Panc1 (cell line): ENCODE measurements at regions not wholly inside any gene's neighbourhood (a gene's known extent, or its start where the extent isn't known, plus 50 kb on each side); places are given as distances from the start of the nearest gene placed in this dataset.

Experiments used
- ATAC-seq: fragments of 200-7000 bp; cut with Tn5 transposase; 2 replicates; pipeline ENCODE4 v1.9.1; 2020; ENCODE audit warnings: mild to moderate bottlenecking, moderate library complexity
- BruUV-seq: library from RNA; stranded (reverse); fragments of 400-500 nt; replicated peaks from 2 replicates; lab custom pipeline; 2021; lab: Mats Ljungman, UMichigan
- CTCF ChIA-PET: fragments of 300-600 bp; sonication (Branson Sonifier 250); formaldehyde crosslinking; loops from one replicate; lab custom pipeline; 2022; ENCODE audit warnings: antibody characterized with exemption; lab: Charles Lee
- POLR2A ChIA-PET: fragments of 300-600 bp; sonication (Branson Sonifier 250); formaldehyde crosslinking; loops from one replicate; lab custom pipeline; 2022; ENCODE audit warnings: antibody characterized with exemption; lab: Charles Lee
- DNase-seq: peaks from one replicate; pipeline ENCODE4 v3.0.0-alpha.2; 2010; ENCODE audit warnings: low read depth, low spot score
- H3K27ac ChIP-seq: 2 replicates; pipeline ENCODE4 v1.5.1; 2011; ENCODE audit warnings: mild to moderate bottlenecking, low read length, inconsistent platforms
- H3K27me3 ChIP-seq: fragments of 200-500 bp; sonication (Bioruptor generic); 2 replicates; pipeline ENCODE4 v1.6.0; 2014; ENCODE audit warnings: low read length, inconsistent platforms; ENCODE audit not compliant: control insufficient read depth, insufficient read depth
- H3K36me3 ChIP-seq: fragments of 200-500 bp; sonication (Bioruptor generic); 2 replicates; pipeline ENCODE4 v1.5.1; 2014; ENCODE audit warnings: inconsistent platforms, mild to moderate bottlenecking, low read length, moderate library complexity; ENCODE audit not compliant: control insufficient read depth, insufficient read depth
- H3K4me1 ChIP-seq: 2 replicates; pipeline ENCODE4 v1.5.1; 2011; ENCODE audit warnings: inconsistent platforms, mild to moderate bottlenecking, low read length, moderate library complexity; ENCODE audit not compliant: control insufficient read depth, insufficient read depth
- H3K4me3 ChIP-seq, 2 experiments: 2 replicates each; pipeline ENCODE4 v1.5.1; 2011 to 2012; ENCODE audit warnings: low read depth in 2 of 2, low read length in 2 of 2, mild to moderate bottlenecking in 2 of 2, inconsistent platforms in 1 of 2, moderate library complexity in 1 of 2
- H3K9me3 ChIP-seq: fragments of 200-500 bp; sonication (Bioruptor generic); 2 replicates; pipeline ENCODE4 v1.5.1; 2014; ENCODE audit warnings: low read depth, mild to moderate bottlenecking, inconsistent platforms, low read length, moderate library complexity; ENCODE audit not compliant: control insufficient read depth, insufficient read depth
- POLR2AphosphoS5 ChIP-seq: IDR thresholded peaks from 2 replicates; pipeline ENCODE4 v1.6.1; 2012; ENCODE audit warnings: mild to moderate bottlenecking, low read depth, low read length, moderate library complexity
- SIN3A ChIP-seq: IDR thresholded peaks from 2 replicates; pipeline ENCODE4 v1.6.1; 2012; ENCODE audit warnings: low read depth, mild to moderate bottlenecking, low read length, moderate library complexity, borderline replicate concordance; ENCODE audit not compliant: insufficient read depth
- TCF7L2 ChIP-seq: IDR thresholded peaks from 2 replicates; pipeline ENCODE4 v1.6.1; 2011; ENCODE audit warnings: mild to moderate bottlenecking, low read depth, low read length, inconsistent platforms
- in situ Hi-C: cut with HindIII; loops from 2 replicates; pipeline ENCODE4 v1.10.0; 2016; ENCODE audit warnings: low sequenced_read_pairs, low pct_unique_long_range_greater_than_20kb
- intact Hi-C: fragments of 100-400 bp; cut with micrococcal nuclease; formaldehyde crosslinking; loops from one replicate; pipeline ENCODE4 v1.10.0; 2022; ENCODE audit not compliant: unreplicated experiment
- TF ChIP-seq, protein P1 (sequence below), 2 experiments: IDR thresholded peaks; 2 replicates each; pipeline ENCODE4 v1.6.1; 2011 to 2012; ENCODE audit warnings: low read depth in 2 of 2, control low read depth in 1 of 2, low read length in 1 of 2, mild to moderate bottlenecking in 1 of 2, moderate library complexity in 1 of 2; ENCODE audit not compliant: insufficient read depth in 1 of 2
- TF ChIP-seq, protein P2 (sequence below): fragments of 450-650 bp; IDR thresholded peaks from 2 replicates; pipeline ENCODE4 v1.5.1; 2017; ENCODE audit warnings: mild to moderate bottlenecking

DNA sequence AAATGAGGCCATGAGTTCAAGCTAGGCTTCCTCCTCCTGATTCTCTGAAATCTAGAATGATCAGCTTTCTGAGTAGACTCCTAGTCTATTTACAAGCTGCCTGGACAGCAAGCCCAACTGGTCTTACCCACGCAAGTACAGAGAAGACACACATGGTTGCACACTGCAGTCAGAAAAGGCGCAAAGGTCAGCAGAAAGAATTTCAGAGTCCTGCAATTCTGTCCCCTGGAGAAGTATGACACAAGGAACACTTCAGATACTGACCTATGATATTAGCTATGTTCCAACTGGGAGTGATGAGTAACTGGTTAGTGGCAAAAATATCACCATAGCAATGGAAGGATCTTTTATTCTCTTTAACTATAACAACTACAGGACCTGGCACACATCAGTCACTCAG, 336.1 kb upstream of the PKDCC start:
- no TSS peak for BruUV-seq
- no peaks in the 10 kb centered on the region for H3K4me1 ChIP-seq
- no peak overlapping the region for H3K4me3 ChIP-seq
- no peak overlapping the region for H3K27ac ChIP-seq
- in situ Hi-C loops, result no loop called here
- POLR2A ChIA-PET, result no interaction called here
- CTCF ChIA-PET, result no interaction called here
- no peaks in the 10 kb centered on the region for H3K9me3 ChIP-seq
- ATAC-seq (no peak), DNase-seq (no peak)
- no peaks in the 10 kb centered on the region for H3K36me3 ChIP-seq
- intact Hi-C loops, result no loop called here
- TF ChIP-seq, protein P1, sequence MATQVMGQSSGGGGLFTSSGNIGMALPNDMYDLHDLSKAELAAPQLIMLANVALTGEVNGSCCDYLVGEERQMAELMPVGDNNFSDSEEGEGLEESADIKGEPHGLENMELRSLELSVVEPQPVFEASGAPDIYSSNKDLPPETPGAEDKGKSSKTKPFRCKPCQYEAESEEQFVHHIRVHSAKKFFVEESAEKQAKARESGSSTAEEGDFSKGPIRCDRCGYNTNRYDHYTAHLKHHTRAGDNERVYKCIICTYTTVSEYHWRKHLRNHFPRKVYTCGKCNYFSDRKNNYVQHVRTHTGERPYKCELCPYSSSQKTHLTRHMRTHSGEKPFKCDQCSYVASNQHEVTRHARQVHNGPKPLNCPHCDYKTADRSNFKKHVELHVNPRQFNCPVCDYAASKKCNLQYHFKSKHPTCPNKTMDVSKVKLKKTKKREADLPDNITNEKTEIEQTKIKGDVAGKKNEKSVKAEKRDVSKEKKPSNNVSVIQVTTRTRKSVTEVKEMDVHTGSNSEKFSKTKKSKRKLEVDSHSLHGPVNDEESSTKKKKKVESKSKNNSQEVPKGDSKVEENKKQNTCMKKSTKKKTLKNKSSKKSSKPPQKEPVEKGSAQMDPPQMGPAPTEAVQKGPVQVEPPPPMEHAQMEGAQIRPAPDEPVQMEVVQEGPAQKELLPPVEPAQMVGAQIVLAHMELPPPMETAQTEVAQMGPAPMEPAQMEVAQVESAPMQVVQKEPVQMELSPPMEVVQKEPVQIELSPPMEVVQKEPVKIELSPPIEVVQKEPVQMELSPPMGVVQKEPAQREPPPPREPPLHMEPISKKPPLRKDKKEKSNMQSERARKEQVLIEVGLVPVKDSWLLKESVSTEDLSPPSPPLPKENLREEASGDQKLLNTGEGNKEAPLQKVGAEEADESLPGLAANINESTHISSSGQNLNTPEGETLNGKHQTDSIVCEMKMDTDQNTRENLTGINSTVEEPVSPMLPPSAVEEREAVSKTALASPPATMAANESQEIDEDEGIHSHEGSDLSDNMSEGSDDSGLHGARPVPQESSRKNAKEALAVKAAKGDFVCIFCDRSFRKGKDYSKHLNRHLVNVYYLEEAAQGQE (IDR thresholded peaks at IDR 0.05; ENCODE audit: insufficient read depth in 1 of 2, low read depth in 2 of 2, low read length in 1 of 2), result no peak
- TF ChIP-seq SIN3A, result no peak
- TF ChIP-seq TCF7L2, result no peak
- no peak for TF ChIP-seq POLR2AphosphoS5
- TF ChIP-seq, protein P2, sequence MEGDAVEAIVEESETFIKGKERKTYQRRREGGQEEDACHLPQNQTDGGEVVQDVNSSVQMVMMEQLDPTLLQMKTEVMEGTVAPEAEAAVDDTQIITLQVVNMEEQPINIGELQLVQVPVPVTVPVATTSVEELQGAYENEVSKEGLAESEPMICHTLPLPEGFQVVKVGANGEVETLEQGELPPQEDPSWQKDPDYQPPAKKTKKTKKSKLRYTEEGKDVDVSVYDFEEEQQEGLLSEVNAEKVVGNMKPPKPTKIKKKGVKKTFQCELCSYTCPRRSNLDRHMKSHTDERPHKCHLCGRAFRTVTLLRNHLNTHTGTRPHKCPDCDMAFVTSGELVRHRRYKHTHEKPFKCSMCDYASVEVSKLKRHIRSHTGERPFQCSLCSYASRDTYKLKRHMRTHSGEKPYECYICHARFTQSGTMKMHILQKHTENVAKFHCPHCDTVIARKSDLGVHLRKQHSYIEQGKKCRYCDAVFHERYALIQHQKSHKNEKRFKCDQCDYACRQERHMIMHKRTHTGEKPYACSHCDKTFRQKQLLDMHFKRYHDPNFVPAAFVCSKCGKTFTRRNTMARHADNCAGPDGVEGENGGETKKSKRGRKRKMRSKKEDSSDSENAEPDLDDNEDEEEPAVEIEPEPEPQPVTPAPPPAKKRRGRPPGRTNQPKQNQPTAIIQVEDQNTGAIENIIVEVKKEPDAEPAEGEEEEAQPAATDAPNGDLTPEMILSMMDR, result no peak
- H3K27me3 ChIP-seq, result no peaks in the 10 kb centered on the region

DNA sequence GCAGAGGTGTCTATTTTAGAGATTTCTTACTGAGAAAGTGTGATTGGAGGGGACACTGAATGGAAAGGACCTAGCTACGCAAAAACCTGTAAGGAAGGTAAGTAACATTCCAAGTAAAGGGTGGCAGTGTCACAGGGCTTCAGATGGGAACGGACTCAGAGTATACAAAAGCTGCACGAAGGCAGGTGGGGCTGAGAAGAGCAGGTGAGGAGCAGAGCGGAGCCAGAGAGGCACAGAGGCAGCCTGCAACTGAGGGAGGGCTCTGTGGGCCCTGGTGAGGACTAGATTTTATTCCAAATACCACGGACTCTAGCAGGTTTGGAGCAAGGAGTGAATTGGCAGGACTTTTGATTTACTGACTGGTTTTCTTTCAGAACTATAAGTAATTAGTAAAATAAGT, 331.3 kb upstream of the PKDCC start:
- in situ Hi-C loops, result no loop called here
- no peak for DNase-seq
- H3K4me1 ChIP-seq, result no peaks in the 10 kb centered on the region
- no peak for ATAC-seq
- H3K4me3 ChIP-seq, result no peak overlapping the region
- TF ChIP-seq, protein P2, result no peak
- TF ChIP-seq TCF7L2 (no peak), SIN3A (no peak), POLR2AphosphoS5 (no peak)
- TF ChIP-seq, protein P1 (IDR thresholded peaks at IDR 0.05; ENCODE audit: insufficient read depth in 1 of 2, low read depth in 2 of 2, low read length in 1 of 2), result no peak
- intact Hi-C loops, result no loop called here
- no TSS peak for BruUV-seq
- CTCF ChIA-PET, result interaction anchor here (0.8 kb wide), 1 partner anchor 1728 kb away, joined by 13 read pairs; no protein-coding TSS in a partner anchor
- POLR2A ChIA-PET, result interaction anchor here (0.6 kb wide), 1 partner anchor 48 kb away, joined by 3 read pairs; no protein-coding TSS in a partner anchor
- no peaks in the 10 kb centered on the region for H3K36me3 ChIP-seq
- H3K27me3 ChIP-seq, result no peaks in the 10 kb centered on the region
- no peaks in the 10 kb centered on the region for H3K9me3 ChIP-seq
- no peak overlapping the region for H3K27ac ChIP-seq
